ENCODE measurements at regions not wholly inside any gene's neighbourhood (a gene's known extent, or its start where the extent isn't known, plus 50 kb on each side); places are given as distances from the start of the nearest gene placed in this dataset.

- TF ChIP-seq, protein P1, sequence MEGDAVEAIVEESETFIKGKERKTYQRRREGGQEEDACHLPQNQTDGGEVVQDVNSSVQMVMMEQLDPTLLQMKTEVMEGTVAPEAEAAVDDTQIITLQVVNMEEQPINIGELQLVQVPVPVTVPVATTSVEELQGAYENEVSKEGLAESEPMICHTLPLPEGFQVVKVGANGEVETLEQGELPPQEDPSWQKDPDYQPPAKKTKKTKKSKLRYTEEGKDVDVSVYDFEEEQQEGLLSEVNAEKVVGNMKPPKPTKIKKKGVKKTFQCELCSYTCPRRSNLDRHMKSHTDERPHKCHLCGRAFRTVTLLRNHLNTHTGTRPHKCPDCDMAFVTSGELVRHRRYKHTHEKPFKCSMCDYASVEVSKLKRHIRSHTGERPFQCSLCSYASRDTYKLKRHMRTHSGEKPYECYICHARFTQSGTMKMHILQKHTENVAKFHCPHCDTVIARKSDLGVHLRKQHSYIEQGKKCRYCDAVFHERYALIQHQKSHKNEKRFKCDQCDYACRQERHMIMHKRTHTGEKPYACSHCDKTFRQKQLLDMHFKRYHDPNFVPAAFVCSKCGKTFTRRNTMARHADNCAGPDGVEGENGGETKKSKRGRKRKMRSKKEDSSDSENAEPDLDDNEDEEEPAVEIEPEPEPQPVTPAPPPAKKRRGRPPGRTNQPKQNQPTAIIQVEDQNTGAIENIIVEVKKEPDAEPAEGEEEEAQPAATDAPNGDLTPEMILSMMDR (conservative IDR thresholded peaks at IDR 0.05) = no peak
- no peak for TF ChIP-seq ZFX (IDR thresholded peaks at IDR 0.05)
Observed at GRCh38 chr2:235365743-235366142, 128.1 kb upstream of the AGAP1 start.
